ENCODE measurements at regions not wholly inside any gene's neighbourhood (a gene's known extent, or its start where the extent isn't known, plus 50 kb on each side); places are given as distances from the start of the nearest gene placed in this dataset.

DNA sequence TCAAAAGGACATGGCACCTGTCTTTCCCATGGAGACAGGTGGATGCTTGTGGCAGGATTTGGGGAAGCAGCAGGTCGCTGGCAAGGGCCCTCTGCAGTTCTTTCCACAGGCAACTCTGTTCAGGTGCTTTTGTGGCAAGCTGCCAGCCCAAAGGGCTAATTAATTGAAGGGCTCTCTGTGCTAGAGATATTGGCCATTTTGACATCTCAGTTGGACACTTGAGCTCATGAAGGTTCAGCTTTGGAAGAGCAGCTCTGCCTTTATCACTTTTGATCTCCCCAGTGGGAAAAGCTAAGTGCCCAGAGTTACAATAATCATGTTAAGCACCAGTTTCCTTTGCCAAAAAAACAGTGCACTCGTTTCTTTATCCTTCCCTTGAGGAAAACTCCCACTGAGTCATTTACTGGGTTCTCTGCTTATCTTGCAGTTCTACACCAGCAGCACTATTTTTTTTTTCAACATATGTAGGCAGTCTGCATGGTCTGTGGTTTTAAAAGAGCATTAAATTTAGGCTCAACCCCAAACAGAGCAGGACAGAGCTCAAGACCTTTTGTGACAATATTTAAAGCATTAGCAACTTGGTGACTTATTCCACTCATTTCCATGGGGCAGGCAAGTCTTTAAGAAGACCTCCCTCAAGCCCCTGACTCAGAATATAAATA is 336.4 kb upstream of the RASGEF1B start:
- 43% methylated on average over 2 of the region's 2 CpGs for WGBS
- Histone ChIP-seq H3K4me1 (no peaks in the 10 kb centered on the region), H3K27ac (replicated peaks in 1 of 4) (no peak overlapping the region), H3K4me3 (no peak overlapping the region), H3K27me3 (no peaks in the 10 kb centered on the region), H3K9me3 (no peaks in the 10 kb centered on the region), H3K36me3 (no peaks in the 10 kb centered on the region)
- no peak for DNase-seq (ENCODE audit: extremely low spot score)
- TF ChIP-seq POLR2A (IDR thresholded peaks at IDR 0.05; ENCODE audit: low read depth) (no peak), EP300 (IDR thresholded peaks at IDR 0.05) (no peak), POLR2AphosphoS5 (IDR thresholded peaks at IDR 0.05) (no peak)
- TF ChIP-seq, protein P1, sequence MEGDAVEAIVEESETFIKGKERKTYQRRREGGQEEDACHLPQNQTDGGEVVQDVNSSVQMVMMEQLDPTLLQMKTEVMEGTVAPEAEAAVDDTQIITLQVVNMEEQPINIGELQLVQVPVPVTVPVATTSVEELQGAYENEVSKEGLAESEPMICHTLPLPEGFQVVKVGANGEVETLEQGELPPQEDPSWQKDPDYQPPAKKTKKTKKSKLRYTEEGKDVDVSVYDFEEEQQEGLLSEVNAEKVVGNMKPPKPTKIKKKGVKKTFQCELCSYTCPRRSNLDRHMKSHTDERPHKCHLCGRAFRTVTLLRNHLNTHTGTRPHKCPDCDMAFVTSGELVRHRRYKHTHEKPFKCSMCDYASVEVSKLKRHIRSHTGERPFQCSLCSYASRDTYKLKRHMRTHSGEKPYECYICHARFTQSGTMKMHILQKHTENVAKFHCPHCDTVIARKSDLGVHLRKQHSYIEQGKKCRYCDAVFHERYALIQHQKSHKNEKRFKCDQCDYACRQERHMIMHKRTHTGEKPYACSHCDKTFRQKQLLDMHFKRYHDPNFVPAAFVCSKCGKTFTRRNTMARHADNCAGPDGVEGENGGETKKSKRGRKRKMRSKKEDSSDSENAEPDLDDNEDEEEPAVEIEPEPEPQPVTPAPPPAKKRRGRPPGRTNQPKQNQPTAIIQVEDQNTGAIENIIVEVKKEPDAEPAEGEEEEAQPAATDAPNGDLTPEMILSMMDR (IDR thresholded peaks at IDR 0.05) = no peak
- intact Hi-C loops (cut with DNase I) = no loop called here

DNA sequence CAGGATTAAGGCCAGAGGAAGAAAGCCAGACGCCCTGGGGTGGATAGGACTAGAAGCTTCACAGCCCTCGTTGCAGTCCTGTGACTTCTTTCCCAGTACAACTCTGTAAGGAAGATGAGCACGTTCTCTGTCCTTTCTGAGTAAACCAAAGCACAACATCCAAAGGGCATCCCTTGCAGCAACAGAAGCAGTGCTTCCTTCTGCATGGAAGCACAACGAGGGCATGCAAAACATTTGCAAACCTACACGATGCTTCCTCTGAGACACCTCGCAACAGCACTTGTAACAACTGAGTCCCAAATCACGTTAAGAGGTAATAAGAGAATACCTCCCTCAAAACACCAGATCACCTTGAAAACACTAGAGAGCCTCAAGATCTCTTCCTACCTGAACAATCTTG is 335.7 kb upstream of the RASGEF1B start:
- TF ChIP-seq, protein P1 (IDR thresholded peaks at IDR 0.05) = no peak
- no peak for TF ChIP-seq EP300 (IDR thresholded peaks at IDR 0.05)
- TF ChIP-seq POLR2A (IDR thresholded peaks at IDR 0.05; ENCODE audit: low read depth) = no peak
- no peak for TF ChIP-seq POLR2AphosphoS5 (IDR thresholded peaks at IDR 0.05)
- Histone ChIP-seq H3K27me3 (no peaks in the 10 kb centered on the region), H3K4me3 (no peak overlapping the region), H3K9me3 (no peaks in the 10 kb centered on the region), H3K36me3 (no peaks in the 10 kb centered on the region), H3K27ac (replicated peaks in 1 of 4) (no peak overlapping the region), H3K4me1 (no peaks in the 10 kb centered on the region)
- DNase-seq (ENCODE audit: extremely low spot score) = no peak
- 67% methylated on average over 7 of the region's 7 CpGs for WGBS
- intact Hi-C loops (cut with DNase I) = no loop called here

DNA sequence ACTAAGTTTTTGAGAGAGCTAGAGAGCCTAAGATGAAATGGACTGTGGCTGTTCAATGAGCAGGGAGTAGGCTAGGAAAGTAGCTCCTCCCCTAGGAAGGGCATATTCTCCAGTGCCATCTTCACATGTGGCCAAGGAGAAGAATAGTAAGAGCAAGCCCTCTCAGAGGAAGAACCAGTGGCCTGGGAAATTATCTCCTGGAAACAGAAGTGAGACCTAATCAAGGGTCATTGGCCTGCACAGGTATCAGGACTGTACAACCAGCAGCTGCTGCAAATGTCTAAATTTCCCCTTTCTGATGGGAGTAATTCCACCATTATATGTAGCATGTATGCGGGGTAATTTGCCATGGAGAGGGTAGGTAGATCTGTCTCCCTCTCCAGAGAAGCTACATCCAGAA is 334.8 kb upstream of the RASGEF1B start:
- DNase-seq (ENCODE audit: extremely low spot score) = no peak
- Histone ChIP-seq H3K36me3 (no peaks in the 10 kb centered on the region), H3K9me3 (no peaks in the 10 kb centered on the region), H3K27ac (replicated peaks in 1 of 4) (no peak overlapping the region), H3K27me3 (no peaks in the 10 kb centered on the region), H3K4me1 (no peaks in the 10 kb centered on the region), H3K4me3 (no peak overlapping the region)
- TF ChIP-seq POLR2AphosphoS5 (IDR thresholded peaks at IDR 0.05) (no peak), POLR2A (IDR thresholded peaks at IDR 0.05; ENCODE audit: low read depth) (no peak), EP300 (IDR thresholded peaks at IDR 0.05) (no peak)
- TF ChIP-seq, protein P1 (IDR thresholded peaks at IDR 0.05) = no peak
- intact Hi-C loops (cut with DNase I) = no loop called here
- 100% methylated on average over 1 of the region's 1 CpG for WGBS

DNA sequence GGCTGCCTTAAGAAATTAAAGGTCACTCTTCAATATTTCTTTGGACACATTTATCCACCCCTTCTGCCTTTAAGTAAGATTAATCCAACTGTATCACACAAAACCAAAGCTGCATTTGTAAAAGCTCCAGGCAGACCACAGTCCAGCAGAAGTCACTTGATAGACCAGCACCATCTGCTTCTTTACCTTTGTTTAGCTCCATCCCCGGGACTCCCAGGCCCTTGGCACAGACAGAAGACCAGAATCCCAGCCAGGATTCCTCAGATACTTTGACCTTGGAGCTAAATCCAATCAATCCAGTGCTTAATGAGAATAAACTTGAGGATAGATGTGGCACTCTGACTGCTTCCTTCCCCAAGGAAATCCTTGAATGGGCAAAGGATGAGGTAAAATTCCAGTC is 333.1 kb upstream of the RASGEF1B start:
- no peak for DNase-seq (ENCODE audit: extremely low spot score)
- intact Hi-C loops (cut with DNase I) = no loop called here
- 31% methylated on average over 1 of the region's 1 CpG for WGBS
- Histone ChIP-seq H3K4me3 (no peak overlapping the region), H3K4me1 (no peaks in the 10 kb centered on the region), H3K27me3 (no peaks in the 10 kb centered on the region), H3K36me3 (no peaks in the 10 kb centered on the region), H3K9me3 (no peaks in the 10 kb centered on the region), H3K27ac (replicated peaks in 1 of 4) (no peak overlapping the region)
- TF ChIP-seq, protein P1 (IDR thresholded peaks at IDR 0.05) = no peak
- no peak for TF ChIP-seq EP300 (IDR thresholded peaks at IDR 0.05)
- TF ChIP-seq POLR2AphosphoS5 (IDR thresholded peaks at IDR 0.05) = no peak
- no peak for TF ChIP-seq POLR2A (IDR thresholded peaks at IDR 0.05; ENCODE audit: low read depth)

DNA sequence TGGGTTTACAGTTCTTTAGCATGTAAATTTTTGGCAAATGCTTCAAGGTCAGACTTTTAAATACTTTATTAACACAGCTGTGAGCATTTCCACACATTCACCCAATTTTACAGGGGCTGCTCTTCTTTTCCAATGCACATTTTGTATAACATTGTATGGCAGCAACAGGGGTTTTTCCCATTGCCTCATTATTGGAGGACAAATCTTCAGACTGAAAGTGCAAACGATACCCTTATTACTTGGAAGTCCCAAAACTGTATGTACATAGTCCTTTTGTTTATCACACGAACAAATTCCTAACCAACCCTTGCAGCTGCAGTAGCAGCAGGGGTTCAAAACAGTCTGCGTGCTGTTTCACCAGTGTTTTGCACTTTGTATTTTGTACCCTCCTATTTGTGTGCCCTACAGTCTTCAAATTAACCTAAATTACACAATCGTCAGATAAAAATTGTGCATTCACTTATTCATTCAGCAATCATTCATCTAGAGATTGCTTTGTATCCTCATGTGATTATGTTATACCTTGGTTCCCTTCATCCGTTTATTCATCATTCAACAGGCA is 330.7 kb upstream of the RASGEF1B start:
- WGBS = 65% methylated on average over 5 of the region's 5 CpGs
- H3K27me3 ChIP-seq = no peaks in the 10 kb centered on the region
- intact Hi-C loops (cut with DNase I) = no loop called here
- no peak overlapping the region for H3K4me3 ChIP-seq
- no peak for DNase-seq (ENCODE audit: extremely low spot score)
- TF ChIP-seq, protein P1 (IDR thresholded peaks at IDR 0.05) = no peak
- TF ChIP-seq EP300 (IDR thresholded peaks at IDR 0.05) (no peak), POLR2AphosphoS5 (IDR thresholded peaks at IDR 0.05) (no peak), POLR2A (IDR thresholded peaks at IDR 0.05; ENCODE audit: low read depth) (no peak)
- H3K9me3 ChIP-seq = no peaks in the 10 kb centered on the region
- H3K4me1 ChIP-seq = no peaks in the 10 kb centered on the region
- no peaks in the 10 kb centered on the region for H3K36me3 ChIP-seq
- no peak overlapping the region for H3K27ac ChIP-seq (replicated peaks in 1 of 4)
